ENCODE measurements at regions not wholly inside any gene's neighbourhood (a gene's known extent, or its start where the extent isn't known, plus 50 kb on each side); places are given as distances from the start of the nearest gene placed in this dataset.
"Not testable (repeated sequence)": the region's sequence is repeated elsewhere in the genome, so short reads cannot be mapped to it uniquely, and the experiment has no call there.

DNA sequence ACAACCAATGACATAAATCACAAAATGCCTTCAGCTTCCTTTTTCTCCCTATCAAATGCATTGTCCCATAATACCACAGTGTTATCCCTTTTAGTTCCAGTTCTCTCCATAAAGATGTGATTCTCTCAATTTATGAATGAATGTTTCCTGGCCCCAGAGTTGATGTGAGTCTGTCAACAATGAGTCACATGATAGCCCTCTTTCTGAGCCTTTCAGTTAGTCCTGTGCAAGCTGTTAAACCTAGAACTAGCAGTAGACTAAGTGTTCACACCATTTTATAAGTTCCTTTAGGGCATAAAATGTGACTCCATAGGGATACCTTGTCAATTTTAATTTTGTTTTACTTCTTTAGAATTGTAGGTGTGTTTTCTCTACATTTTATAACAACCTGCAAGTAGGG lies 129.5 kb downstream of the PABPC4L start:
- TF ChIP-seq, protein P1, sequence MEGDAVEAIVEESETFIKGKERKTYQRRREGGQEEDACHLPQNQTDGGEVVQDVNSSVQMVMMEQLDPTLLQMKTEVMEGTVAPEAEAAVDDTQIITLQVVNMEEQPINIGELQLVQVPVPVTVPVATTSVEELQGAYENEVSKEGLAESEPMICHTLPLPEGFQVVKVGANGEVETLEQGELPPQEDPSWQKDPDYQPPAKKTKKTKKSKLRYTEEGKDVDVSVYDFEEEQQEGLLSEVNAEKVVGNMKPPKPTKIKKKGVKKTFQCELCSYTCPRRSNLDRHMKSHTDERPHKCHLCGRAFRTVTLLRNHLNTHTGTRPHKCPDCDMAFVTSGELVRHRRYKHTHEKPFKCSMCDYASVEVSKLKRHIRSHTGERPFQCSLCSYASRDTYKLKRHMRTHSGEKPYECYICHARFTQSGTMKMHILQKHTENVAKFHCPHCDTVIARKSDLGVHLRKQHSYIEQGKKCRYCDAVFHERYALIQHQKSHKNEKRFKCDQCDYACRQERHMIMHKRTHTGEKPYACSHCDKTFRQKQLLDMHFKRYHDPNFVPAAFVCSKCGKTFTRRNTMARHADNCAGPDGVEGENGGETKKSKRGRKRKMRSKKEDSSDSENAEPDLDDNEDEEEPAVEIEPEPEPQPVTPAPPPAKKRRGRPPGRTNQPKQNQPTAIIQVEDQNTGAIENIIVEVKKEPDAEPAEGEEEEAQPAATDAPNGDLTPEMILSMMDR (conservative IDR thresholded peaks at IDR 0.05; ENCODE audit: low read depth, low read length): no peak
- DNase-seq (ENCODE audit: low read depth): no peak
- no peak overlapping the region for H3K4me3 ChIP-seq (ENCODE audit: low read depth, low read length)

- H3K4me3 ChIP-seq (ENCODE audit: low read depth, low read length): no peak overlapping the region
- TF ChIP-seq, protein P1 (conservative IDR thresholded peaks at IDR 0.05; ENCODE audit: low read depth, low read length): no peak
- no peak for DNase-seq (ENCODE audit: low read depth)
Observed at GRCh38 chr4:134070174-134070573, 131.4 kb downstream of the PABPC4L start.

DNA sequence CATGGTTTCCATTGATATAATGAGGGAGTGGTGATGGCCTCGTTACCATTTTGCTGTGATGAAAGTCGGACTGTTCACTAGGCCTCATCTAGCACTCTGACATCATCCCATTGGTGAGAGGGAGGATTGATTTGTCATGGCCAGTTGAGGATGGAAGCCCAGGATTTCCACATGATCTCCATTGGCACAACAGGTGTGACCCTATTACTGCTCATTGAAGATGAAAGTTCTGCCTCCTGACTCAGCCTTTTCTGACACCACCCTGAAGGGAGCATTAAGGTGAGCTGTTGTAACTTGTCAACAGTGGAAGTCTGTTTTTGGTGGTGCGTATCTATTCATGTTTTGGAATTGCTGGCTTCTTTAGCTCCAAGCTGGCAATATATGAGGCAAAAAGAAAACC lies 144.2 kb downstream of the PABPC4L start:
- no peak for DNase-seq (ENCODE audit: low read depth)
- H3K4me3 ChIP-seq (ENCODE audit: low read depth, low read length): no peak overlapping the region
- TF ChIP-seq, protein P1 (conservative IDR thresholded peaks at IDR 0.05; ENCODE audit: low read depth, low read length): no peak

DNA sequence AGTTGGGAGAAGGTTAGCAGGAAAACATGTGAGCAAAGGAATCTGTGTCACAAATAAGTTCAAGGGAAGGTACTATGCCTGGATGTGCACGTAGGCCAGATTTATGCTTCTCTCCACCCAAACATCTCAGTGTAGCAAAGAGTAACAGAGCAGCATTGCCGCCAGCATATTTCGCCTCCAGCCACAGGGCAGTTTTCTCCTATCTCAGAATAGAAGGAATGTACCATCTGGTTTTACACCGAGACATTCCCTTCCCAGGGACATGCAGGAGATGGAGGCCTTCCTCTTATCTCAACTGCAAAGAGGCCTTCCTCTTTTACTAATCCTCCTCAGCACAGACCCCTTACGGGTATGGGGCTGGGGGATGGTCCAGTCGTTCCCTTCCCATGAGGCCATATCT lies 155.4 kb downstream of the PABPC4L start:
- not testable (repeated sequence) for H3K4me3 ChIP-seq (ENCODE audit: low read depth, low read length); DNase-seq (ENCODE audit: low read depth)

DNA sequence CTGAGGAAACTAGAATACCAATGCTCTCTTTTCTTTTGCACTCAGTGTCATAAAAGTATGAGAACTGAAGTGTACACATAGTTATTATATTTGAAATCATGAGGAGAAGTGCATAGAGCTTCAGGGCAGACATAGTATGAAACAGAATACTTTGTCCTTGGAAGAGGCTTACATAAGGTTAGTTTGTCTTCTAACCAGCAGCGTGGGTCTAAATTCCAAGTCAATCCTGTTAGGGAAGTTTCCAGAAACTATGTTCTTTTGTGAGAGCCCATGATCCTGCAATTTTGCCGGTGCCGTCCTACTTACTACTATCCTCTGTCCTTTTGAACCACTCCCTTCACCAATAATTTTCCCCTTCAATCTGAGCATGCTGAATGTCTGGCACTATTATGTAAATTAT lies 156.2 kb downstream of the PABPC4L start:
- TF ChIP-seq, protein P1 (conservative IDR thresholded peaks at IDR 0.05; ENCODE audit: low read depth, low read length): no peak
- DNase-seq (ENCODE audit: low read depth): no peak
- no peak overlapping the region for H3K4me3 ChIP-seq (ENCODE audit: low read depth, low read length)

GRCh38 chr4:134043266-134043665 lies 158.3 kb downstream of the PABPC4L start:
- no peak overlapping the region for H3K4me3 ChIP-seq (ENCODE audit: low read depth, low read length)
- DNase-seq (ENCODE audit: low read depth): no peak
- TF ChIP-seq, protein P1 (conservative IDR thresholded peaks at IDR 0.05; ENCODE audit: low read depth, low read length): no peak

- H3K4me3 ChIP-seq (ENCODE audit: low read depth, low read length): no peak overlapping the region
- TF ChIP-seq, protein P1 (conservative IDR thresholded peaks at IDR 0.05; ENCODE audit: low read depth, low read length): no peak
- peak; percentile 10 for DNase-seq (ENCODE audit: low read depth)
Observed at GRCh38 chr4:134028421-134028820, 173.2 kb downstream of the PABPC4L start.

- H3K4me3 ChIP-seq (ENCODE audit: low read depth, low read length): no peak overlapping the region
- TF ChIP-seq, protein P1 (conservative IDR thresholded peaks at IDR 0.05; ENCODE audit: low read depth, low read length): no peak
- DNase-seq (ENCODE audit: low read depth): peak; percentile 96
Observed at GRCh38 chr4:134027931-134028330, 173.7 kb downstream of the PABPC4L start.

Measured in choroid plexus epithelial cell (primary cell).